Glutamatergic neuron (in vitro differentiated cells): ENCODE measurements at regions not wholly inside any gene's neighbourhood (a gene's known extent, or its start where the extent isn't known, plus 50 kb on each side); places are given as distances from the start of the nearest gene placed in this dataset.
A peak's percentile ranks its signal among the peaks of the same experiment; 100 is the strongest.
"Not testable (repeated sequence)": the region's sequence is repeated elsewhere in the genome, so short reads cannot be mapped to it uniquely, and the experiment has no call there.

Experiments used
- DNase-seq: peaks from one replicate; pipeline ENCODE4 v3.0.0; 2022
- H3K27ac Mint-ChIP-seq: one replicate; pipeline ENCODE4 v1.8.0; 2020; ENCODE audit warnings: mild to moderate bottlenecking, mixed read lengths, inconsistent platforms; ENCODE audit not compliant: unreplicated experiment
- H3K27me3 Mint-ChIP-seq: one replicate; pipeline ENCODE4 v1.8.0; 2020; ENCODE audit warnings: mild to moderate bottlenecking, moderate library complexity, mixed read lengths, inconsistent platforms; ENCODE audit not compliant: unreplicated experiment
- H3K36me3 Mint-ChIP-seq: one replicate; pipeline ENCODE4 v1.8.0; 2020; ENCODE audit warnings: mild to moderate bottlenecking, mixed read lengths, inconsistent platforms; ENCODE audit not compliant: unreplicated experiment
- H3K4me1 Mint-ChIP-seq: one replicate; pipeline ENCODE4 v1.8.0; 2020; ENCODE audit warnings: mild to moderate bottlenecking, low read depth, mixed read lengths, inconsistent platforms; ENCODE audit not compliant: unreplicated experiment
- H3K4me3 Mint-ChIP-seq: one replicate; pipeline ENCODE4 v1.8.0; 2020; ENCODE audit warnings: mild to moderate bottlenecking, mixed read lengths, inconsistent platforms; ENCODE audit not compliant: unreplicated experiment
- H3K9me3 Mint-ChIP-seq: one replicate; pipeline ENCODE4 v1.8.0; 2020; ENCODE audit warnings: mild to moderate bottlenecking, moderate library complexity, mixed read lengths, inconsistent platforms; ENCODE audit not compliant: unreplicated experiment
- TF ChIP-seq, protein P1 (sequence below): fragments of 200-600 bp; sonication (generic); IDR thresholded peaks from one replicate; pipeline ENCODE4 v1.5.0; 2021; ENCODE audit not compliant: partially characterized antibody, unreplicated experiment

DNA sequence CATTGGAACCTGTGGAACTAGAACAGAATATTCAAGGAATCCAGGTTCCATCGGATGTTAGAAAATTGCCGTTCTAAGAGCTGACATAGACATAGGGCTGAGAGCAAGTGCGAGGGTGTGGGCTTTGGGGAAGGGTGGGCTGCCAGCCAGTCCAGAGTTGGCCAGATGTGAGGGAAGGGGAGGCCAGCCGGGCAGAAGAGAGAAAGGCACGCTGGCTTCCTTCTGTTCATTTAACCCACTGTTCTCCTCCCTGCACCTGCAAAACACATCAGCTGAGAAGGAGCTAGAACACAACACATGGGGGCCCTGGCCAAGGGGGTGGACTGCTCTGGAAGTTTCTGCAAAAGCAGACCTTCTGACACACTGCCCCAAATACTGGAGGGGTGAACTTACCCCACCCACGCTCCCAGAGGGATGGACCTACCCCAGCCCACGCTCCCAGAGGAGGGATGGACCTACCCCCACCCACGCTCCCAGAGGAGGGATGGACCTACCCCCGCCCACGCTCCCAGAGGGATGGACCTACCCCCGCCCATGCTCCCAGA lies 98.0 kb downstream of the SHANK2 start:
- peaks cover 5% of the 10 kb centered on the region for H3K27me3 Mint-ChIP-seq
- peaks cover 1% of the 10 kb centered on the region for H3K9me3 Mint-ChIP-seq
- peaks cover 8% of the 10 kb centered on the region for H3K36me3 Mint-ChIP-seq
- DNase-seq, result no peak
- peaks cover 6% of the 10 kb centered on the region for H3K4me1 Mint-ChIP-seq
- H3K4me3 Mint-ChIP-seq, result no peak overlapping the region
- H3K27ac Mint-ChIP-seq, result no peak overlapping the region
- TF ChIP-seq, protein P1, sequence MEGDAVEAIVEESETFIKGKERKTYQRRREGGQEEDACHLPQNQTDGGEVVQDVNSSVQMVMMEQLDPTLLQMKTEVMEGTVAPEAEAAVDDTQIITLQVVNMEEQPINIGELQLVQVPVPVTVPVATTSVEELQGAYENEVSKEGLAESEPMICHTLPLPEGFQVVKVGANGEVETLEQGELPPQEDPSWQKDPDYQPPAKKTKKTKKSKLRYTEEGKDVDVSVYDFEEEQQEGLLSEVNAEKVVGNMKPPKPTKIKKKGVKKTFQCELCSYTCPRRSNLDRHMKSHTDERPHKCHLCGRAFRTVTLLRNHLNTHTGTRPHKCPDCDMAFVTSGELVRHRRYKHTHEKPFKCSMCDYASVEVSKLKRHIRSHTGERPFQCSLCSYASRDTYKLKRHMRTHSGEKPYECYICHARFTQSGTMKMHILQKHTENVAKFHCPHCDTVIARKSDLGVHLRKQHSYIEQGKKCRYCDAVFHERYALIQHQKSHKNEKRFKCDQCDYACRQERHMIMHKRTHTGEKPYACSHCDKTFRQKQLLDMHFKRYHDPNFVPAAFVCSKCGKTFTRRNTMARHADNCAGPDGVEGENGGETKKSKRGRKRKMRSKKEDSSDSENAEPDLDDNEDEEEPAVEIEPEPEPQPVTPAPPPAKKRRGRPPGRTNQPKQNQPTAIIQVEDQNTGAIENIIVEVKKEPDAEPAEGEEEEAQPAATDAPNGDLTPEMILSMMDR, result no peak

DNA sequence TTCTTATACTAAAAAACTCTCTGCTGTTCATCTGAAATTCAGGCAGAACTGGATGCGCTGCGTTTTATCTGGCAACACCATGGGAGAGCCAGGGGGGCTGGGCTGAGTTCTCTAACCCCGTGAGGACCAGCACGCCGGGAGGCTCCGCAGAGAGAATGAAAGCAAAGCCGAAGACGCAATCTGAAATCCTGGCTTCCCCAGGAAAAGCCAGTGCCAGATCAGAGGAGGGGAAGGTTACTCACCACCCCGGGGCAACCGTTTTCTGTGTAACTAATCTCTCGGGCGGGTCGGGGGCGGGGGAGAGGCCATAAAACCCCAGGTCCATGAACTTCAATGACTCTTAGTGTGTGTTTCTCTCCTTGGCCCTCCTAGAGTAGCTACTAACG lies 99.4 kb downstream of the SHANK2 start:
- peaks cover 8% of the 10 kb centered on the region for H3K27me3 Mint-ChIP-seq
- DNase-seq, result no peak
- TF ChIP-seq, protein P1, result no peak
- H3K9me3 Mint-ChIP-seq, result peaks cover 1% of the 10 kb centered on the region
- H3K4me3 Mint-ChIP-seq, result peak overlapping the region; percentile 15
- H3K4me1 Mint-ChIP-seq, result peaks cover 6% of the 10 kb centered on the region
- H3K36me3 Mint-ChIP-seq, result peaks cover 4% of the 10 kb centered on the region
- no peak overlapping the region for H3K27ac Mint-ChIP-seq

DNA sequence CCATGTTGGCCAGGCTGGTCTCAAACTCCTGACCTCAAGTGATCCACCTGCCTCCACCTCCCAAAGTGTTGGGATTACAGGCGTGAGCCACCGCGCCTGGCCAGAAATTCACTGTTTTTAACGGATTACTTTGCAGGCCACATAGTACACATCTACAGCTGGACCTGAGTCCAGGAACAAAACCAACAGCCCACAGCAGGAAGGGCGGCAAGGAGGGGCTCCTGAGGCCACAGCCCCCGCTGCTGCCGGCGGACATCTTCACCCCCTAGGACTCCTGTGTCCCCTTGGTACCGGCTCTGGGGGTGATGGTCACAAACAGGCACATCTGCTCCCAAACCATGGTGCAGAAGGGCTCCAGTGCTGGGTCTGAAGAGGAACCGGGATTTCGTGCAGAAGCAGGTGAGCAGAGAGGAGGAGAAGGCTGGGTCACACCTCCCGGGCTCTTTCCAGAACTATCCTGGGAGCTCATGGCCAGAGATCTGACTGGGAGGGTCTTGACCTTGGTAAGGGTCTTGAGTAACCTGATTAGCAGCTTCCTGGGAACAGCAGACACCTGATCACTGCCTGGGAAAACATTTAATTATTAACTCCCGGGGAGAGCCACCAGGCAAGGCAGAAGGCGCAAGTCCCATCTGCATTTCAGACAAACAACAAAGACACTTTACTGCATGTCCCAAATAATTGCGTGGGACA lies 99.9 kb downstream of the SHANK2 start:
- DNase-seq, H3K27ac Mint-ChIP-seq, H3K27me3 Mint-ChIP-seq, H3K9me3 Mint-ChIP-seq, H3K36me3 Mint-ChIP-seq, H3K4me1 Mint-ChIP-seq: not testable (repeated sequence)
- H3K4me3 Mint-ChIP-seq, result peak overlapping the region; percentile 15

- TF ChIP-seq, protein P1, result no peak
- Mint-ChIP-seq H3K36me3 (peaks cover 3% of the 10 kb centered on the region), H3K4me3 (no peak overlapping the region), H3K4me1 (peaks cover 6% of the 10 kb centered on the region), H3K9me3 (peaks cover 1% of the 10 kb centered on the region), H3K27ac (no peak overlapping the region), H3K27me3 (peaks cover 8% of the 10 kb centered on the region)
- DNase-seq, result no peak
These were observed 100.8 kb downstream of the SHANK2 start for GRCh38 chr11:71151561-71151960.

DNA sequence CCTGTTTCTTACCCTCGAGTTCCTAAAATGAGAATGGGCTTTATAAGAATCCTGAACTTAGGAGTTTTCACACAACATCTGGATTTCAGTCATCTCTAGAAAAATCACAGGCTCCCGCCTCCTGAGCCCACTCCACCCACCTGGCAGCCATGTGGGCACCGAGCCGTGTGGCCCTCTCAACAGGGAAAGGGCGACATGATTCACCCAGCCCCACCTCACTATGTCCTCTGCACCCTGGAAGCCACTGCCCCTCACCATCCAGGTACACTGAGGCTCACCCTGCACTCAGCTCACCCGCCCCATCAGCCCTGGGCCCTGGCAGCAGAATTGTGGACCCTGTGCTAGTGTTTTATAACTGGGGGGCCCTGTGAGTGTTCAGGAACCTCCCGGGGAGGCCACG lies 101.5 kb downstream of the SHANK2 start:
- Mint-ChIP-seq H3K4me3 (no peak overlapping the region), H3K27me3 (peaks cover 8% of the 10 kb centered on the region), H3K27ac (no peak overlapping the region), H3K9me3 (peaks cover 1% of the 10 kb centered on the region), H3K4me1 (peaks cover 6% of the 10 kb centered on the region), H3K36me3 (no peaks in the 10 kb centered on the region)
- TF ChIP-seq, protein P1, result no peak
- DNase-seq, result no peak
